ENCODE measurements at regions not wholly inside any gene's neighbourhood (a gene's known extent, or its start where the extent isn't known, plus 50 kb on each side); places are given as distances from the start of the nearest gene placed in this dataset.

DNA sequence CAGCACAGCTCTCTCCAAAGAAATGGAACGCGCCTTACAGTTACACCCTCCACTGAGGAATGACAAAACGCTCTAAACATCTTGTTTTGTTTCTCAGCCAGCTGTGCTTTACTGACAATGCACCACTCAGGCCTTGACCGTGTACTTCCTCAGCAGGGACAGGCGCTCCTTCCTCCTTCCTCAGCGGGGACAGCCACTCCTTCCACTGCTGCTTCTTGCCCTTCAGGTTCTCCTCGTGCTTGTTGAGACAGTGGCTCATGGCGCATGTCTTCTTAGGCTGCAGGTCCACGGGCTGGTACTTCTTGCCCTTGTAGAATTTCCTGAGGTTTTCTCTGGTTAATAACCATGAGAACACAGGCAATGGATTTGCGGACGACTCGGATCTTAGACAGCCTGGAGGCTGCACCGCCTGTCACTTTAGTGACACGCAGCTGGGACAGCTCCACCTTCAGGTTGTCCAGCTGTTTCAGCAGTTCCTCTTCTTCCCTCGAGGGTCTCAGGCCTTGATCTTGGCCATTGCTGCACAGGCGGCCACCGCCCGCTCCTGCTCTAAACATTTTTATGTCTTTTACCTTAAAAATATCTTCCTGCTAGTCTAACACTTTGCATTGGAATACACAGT, 613.8 kb downstream of the BRD1 start:
- no peak for TF ChIP-seq GATA3 (IDR thresholded peaks at IDR 0.05; ENCODE audit: low read depth, low read length)
- no peak for TF ChIP-seq GATA2 (IDR thresholded peaks at IDR 0.05; ENCODE audit: low read depth, low read length)
